ENCODE measurements at regions not wholly inside any gene's neighbourhood (a gene's known extent, or its start where the extent isn't known, plus 50 kb on each side); places are given as distances from the start of the nearest gene placed in this dataset.

DNA sequence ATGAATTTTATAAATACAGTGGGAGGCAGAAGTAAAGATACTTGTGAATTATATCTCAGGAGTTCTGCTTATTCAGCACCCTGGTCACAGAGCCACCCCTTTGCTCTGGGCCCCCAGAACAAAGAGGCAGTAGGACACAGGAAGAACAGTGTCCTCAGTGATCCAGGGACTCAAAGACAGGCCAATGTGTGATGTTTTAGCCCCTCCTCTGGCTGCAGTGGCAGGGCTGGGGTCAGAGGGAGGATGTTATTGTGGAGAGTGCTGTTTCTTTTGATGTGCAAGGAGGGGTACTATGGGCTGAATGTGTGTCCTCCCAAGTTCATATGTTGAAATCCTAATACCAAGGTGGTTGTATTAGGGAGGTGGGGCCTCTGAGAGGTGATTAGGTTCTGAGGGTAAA lies 74.1 kb upstream of the MAP3K7 start:
- no peaks in the 10 kb centered on the region for H3K36me3 ChIP-seq
- DNase-seq, result no peak
- no peaks in the 10 kb centered on the region for H3K27me3 ChIP-seq
- H3K4me3 ChIP-seq, result no peak overlapping the region
- no peaks in the 10 kb centered on the region for H3K4me1 ChIP-seq
- intact Hi-C loops (cut with DNase I), result no loop called here
- TF ChIP-seq, protein P1, sequence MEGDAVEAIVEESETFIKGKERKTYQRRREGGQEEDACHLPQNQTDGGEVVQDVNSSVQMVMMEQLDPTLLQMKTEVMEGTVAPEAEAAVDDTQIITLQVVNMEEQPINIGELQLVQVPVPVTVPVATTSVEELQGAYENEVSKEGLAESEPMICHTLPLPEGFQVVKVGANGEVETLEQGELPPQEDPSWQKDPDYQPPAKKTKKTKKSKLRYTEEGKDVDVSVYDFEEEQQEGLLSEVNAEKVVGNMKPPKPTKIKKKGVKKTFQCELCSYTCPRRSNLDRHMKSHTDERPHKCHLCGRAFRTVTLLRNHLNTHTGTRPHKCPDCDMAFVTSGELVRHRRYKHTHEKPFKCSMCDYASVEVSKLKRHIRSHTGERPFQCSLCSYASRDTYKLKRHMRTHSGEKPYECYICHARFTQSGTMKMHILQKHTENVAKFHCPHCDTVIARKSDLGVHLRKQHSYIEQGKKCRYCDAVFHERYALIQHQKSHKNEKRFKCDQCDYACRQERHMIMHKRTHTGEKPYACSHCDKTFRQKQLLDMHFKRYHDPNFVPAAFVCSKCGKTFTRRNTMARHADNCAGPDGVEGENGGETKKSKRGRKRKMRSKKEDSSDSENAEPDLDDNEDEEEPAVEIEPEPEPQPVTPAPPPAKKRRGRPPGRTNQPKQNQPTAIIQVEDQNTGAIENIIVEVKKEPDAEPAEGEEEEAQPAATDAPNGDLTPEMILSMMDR (IDR thresholded peaks at IDR 0.05), result no peak
- no peak for TF ChIP-seq POLR2A (IDR thresholded peaks at IDR 0.05)
- no peak for ATAC-seq
- H3K27ac ChIP-seq, result no peak overlapping the region
- H3K9me3 ChIP-seq, result peaks cover 0 to 18% (median 2%) of the 10 kb centered on the region in 12 donors

DNA sequence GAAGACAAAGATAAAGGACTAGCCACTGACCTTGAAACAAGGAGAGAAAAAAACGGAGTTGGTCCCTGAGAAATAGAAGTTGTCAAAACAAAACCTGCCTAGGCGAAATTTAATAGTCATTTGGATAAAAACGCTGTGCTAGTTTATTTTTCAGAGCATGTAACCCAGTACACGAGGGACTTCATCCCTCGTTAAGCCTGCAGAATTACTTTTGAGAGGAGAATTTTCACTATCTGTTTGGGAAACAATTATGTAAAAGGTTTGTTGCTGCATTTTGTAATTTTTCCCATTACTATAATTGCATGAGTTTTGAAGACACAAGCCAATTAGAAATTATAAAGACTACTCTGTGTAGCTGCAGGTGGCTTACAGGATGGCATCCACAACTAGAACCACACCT lies 71.6 kb upstream of the MAP3K7 start:
- Histone ChIP-seq H3K9me3 (peaks cover 0 to 12% (median 2%) of the 10 kb centered on the region in 12 donors), H3K27ac (no peak overlapping the region), H3K4me3 (no peak overlapping the region), H3K36me3 (no peaks in the 10 kb centered on the region), H3K27me3 (peaks cover 0 to 4% (median 0%) of the 10 kb centered on the region in 9 donors), H3K4me1 (no peaks in the 10 kb centered on the region)
- no peak for ATAC-seq
- no peak for TF ChIP-seq POLR2A (IDR thresholded peaks at IDR 0.05)
- TF ChIP-seq, protein P1 (IDR thresholded peaks at IDR 0.05), result no peak
- DNase-seq, result no peak
- WGBS, 4 donors, result 77 to 78% (median 78%) methylated on average over 5 of the region's 5 CpGs
- intact Hi-C loops (cut with DNase I), result no loop called here

DNA sequence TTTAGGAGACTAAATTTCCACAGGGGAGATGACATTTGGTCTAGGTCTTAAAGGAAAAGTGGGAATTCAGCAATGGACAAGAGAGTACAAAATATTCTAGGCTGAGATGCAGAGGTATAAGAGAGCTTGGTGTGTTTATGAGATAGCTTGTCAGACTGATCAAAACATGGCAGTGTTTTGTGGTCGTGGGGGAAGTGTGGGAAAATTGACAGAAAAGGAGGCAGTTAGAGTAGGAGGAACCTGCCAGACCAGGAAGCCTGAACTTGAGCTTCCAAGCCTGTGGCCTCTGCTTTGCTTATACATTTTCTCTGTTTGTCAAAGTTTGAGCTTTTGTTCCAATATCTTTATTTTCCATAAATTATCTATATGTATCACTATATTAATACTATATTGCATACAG lies 69.5 kb upstream of the MAP3K7 start:
- Histone ChIP-seq H3K27ac (no peak overlapping the region), H3K9me3 (no peaks in the 10 kb centered on the region), H3K4me3 (no peak overlapping the region), H3K27me3 (peaks cover 0 to 4% (median 0%) of the 10 kb centered on the region in 9 donors), H3K36me3 (no peaks in the 10 kb centered on the region), H3K4me1 (no peaks in the 10 kb centered on the region)
- DNase-seq (no peak), ATAC-seq (no peak)
- intact Hi-C loops (cut with DNase I), result no loop called here
- TF ChIP-seq, protein P1 (IDR thresholded peaks at IDR 0.05), result no peak
- TF ChIP-seq POLR2A (IDR thresholded peaks at IDR 0.05), result no peak
- 18 to 27% (median 19%) methylated on average over 1 of the region's 1 CpG for WGBS, 4 donors

DNA sequence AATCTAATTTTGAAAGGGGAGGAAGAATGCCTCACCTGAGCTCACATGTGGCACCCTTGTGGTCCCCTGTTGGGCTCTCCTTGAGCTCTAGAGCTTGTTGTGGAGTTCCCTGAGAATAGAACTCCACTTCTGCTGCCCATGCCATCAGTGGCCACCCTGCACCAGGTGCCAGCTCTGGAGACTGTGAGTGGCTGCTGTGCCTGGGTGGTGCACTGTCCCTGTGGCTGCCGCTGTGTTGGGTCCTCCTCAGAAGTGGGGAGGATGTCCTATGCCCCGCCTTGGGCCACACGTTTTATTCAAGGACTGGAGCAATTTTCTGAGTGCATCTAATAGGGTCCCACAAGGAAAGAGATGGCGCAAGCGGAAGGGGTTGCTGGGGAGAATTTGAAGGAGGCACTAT lies 67.9 kb upstream of the MAP3K7 start:
- intact Hi-C loops (cut with DNase I), result no loop called here

More for the DNA sequence above, 67.9 kb upstream of the MAP3K7 start:
- Histone ChIP-seq H3K27me3 (peaks cover 0 to 4% (median 0%) of the 10 kb centered on the region in 9 donors), H3K4me3 (no peak overlapping the region), H3K36me3 (no peaks in the 10 kb centered on the region), H3K27ac (no peak overlapping the region), H3K4me1 (no peaks in the 10 kb centered on the region), H3K9me3 (no peaks in the 10 kb centered on the region)
- no peak for TF ChIP-seq POLR2A (IDR thresholded peaks at IDR 0.05)
- TF ChIP-seq, protein P1 (IDR thresholded peaks at IDR 0.05), result no peak
- WGBS, 4 donors, result 84 to 90% (median 88%) methylated on average over 5 of the region's 5 CpGs
- DNase-seq (no peak), ATAC-seq (no peak)
